ENCODE measurements at regions not wholly inside any gene's neighbourhood (a gene's known extent, or its start where the extent isn't known, plus 50 kb on each side); places are given as distances from the start of the nearest gene placed in this dataset.

GRCh38 chr15:87461631-87462030, 794.9 kb downstream of the NTRK3 start:
- Histone ChIP-seq H3K4me3 (no peak overlapping the region), H3K4me1 (ENCODE audit: low read depth) (no peaks in the 10 kb centered on the region), H3K36me3 (ENCODE audit: low read depth) (no peaks in the 10 kb centered on the region), H3K9me3 (peaks cover 3% of the 10 kb centered on the region)
- DNase-seq (no peak), ATAC-seq (no peak)
- TF ChIP-seq CTCF (IDR thresholded peaks at IDR 0.05) = no peak
- intact Hi-C loops (cut with DNase I, micrococcal nuclease) = no loop called here

GRCh38 chr15:87454860-87455259, 801.7 kb downstream of the NTRK3 start:
- no peaks in the 10 kb centered on the region for H3K4me1 ChIP-seq (ENCODE audit: low read depth)
- no peaks in the 10 kb centered on the region for H3K9me3 ChIP-seq
- DNase-seq (no peak), ATAC-seq (no peak)
- no peak for TF ChIP-seq CTCF (IDR thresholded peaks at IDR 0.05)
- intact Hi-C loops (cut with DNase I, micrococcal nuclease) = no loop called here
- no peaks in the 10 kb centered on the region for H3K36me3 ChIP-seq (ENCODE audit: low read depth)
- H3K4me3 ChIP-seq = no peak overlapping the region

- peaks cover 3% of the 10 kb centered on the region for H3K9me3 ChIP-seq
- DNase-seq (no peak), ATAC-seq (no peak)
- TF ChIP-seq CTCF (IDR thresholded peaks at IDR 0.05) = no peak
- no peaks in the 10 kb centered on the region for H3K4me1 ChIP-seq (ENCODE audit: low read depth)
- no peak overlapping the region for H3K4me3 ChIP-seq
- intact Hi-C loops (cut with DNase I, micrococcal nuclease) = no loop called here
- H3K36me3 ChIP-seq (ENCODE audit: low read depth) = no peaks in the 10 kb centered on the region
Observed at GRCh38 chr15:87450314-87450713, 806.2 kb downstream of the NTRK3 start.

GRCh38 chr15:87439090-87439489, 817.4 kb downstream of the NTRK3 start:
- no peak for DNase-seq
- H3K9me3 ChIP-seq = peaks cover 14% of the 10 kb centered on the region
- H3K4me3 ChIP-seq = no peak overlapping the region
- TF ChIP-seq CTCF (IDR thresholded peaks at IDR 0.05) = no peak
- H3K36me3 ChIP-seq (ENCODE audit: low read depth) = no peaks in the 10 kb centered on the region
- no peak for ATAC-seq
- no peaks in the 10 kb centered on the region for H3K4me1 ChIP-seq (ENCODE audit: low read depth)
- intact Hi-C loops (cut with DNase I, micrococcal nuclease) = loop anchor here in 1 of 2 donors (5.0 kb wide), 1 partner anchor 108 kb away; no protein-coding TSS in a partner anchor

GRCh38 chr15:87433871-87434270, 822.7 kb downstream of the NTRK3 start:
- ATAC-seq (no peak), DNase-seq (no peak)
- no peak for TF ChIP-seq CTCF (IDR thresholded peaks at IDR 0.05)
- intact Hi-C loops (cut with DNase I, micrococcal nuclease) = no loop called here
- Histone ChIP-seq H3K4me3 (no peak overlapping the region), H3K4me1 (ENCODE audit: low read depth) (no peaks in the 10 kb centered on the region), H3K36me3 (ENCODE audit: low read depth) (no peaks in the 10 kb centered on the region), H3K9me3 (peaks cover 14% of the 10 kb centered on the region)

- intact Hi-C loops (cut with DNase I, micrococcal nuclease) = no loop called here
- Histone ChIP-seq H3K36me3 (ENCODE audit: low read depth) (no peaks in the 10 kb centered on the region), H3K4me1 (ENCODE audit: low read depth) (no peaks in the 10 kb centered on the region), H3K4me3 (no peak overlapping the region), H3K9me3 (peaks cover 8% of the 10 kb centered on the region)
- no peak for DNase-seq
- no peak for TF ChIP-seq CTCF (IDR thresholded peaks at IDR 0.05)
- no peak for ATAC-seq
Observed at GRCh38 chr15:87429754-87430153, 826.8 kb downstream of the NTRK3 start.

Measured in mucosa of descending colon (tissue), 3 donors.